ENCODE measurements at regions not wholly inside any gene's neighbourhood (a gene's known extent, or its start where the extent isn't known, plus 50 kb on each side); places are given as distances from the start of the nearest gene placed in this dataset.
"Not testable (repeated sequence)": the region's sequence is repeated elsewhere in the genome, so short reads cannot be mapped to it uniquely, and the experiment has no call there.

GRCh38 chr22:15772337-15772736 is 82.5 kb downstream of the POTEH start:
- H3K27me3 Mint-ChIP-seq; H3K27ac Mint-ChIP-seq; H3K4me1 Mint-ChIP-seq; H3K36me3 Mint-ChIP-seq; DNase-seq; CTCF ChIA-PET; ATAC-seq; H3K9me3 Mint-ChIP-seq (ENCODE audit: low read depth); H3K4me3 Mint-ChIP-seq: not testable (repeated sequence)

DNA sequence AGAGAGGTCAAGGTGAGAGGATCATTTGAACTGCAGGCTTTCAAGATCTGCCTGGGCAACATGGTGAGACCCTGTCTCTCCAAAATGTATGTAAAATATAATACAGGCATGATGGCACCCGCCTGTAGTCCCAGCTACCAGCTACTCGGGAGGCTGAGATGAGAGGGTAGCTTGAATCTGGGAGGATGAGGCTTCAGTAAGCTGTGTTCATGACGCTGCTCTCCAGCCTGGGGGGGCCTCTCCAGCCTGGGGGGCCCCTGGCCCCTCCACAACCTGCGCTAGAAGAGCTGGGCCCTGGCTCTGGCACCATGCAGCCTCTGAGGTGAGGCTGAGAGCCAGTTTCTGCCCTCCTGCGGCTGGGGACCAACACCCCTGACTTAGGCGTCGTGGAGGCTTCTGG is 85.3 kb downstream of the POTEH start:
- CTCF ChIA-PET, ATAC-seq, H3K27ac Mint-ChIP-seq: not testable (repeated sequence)

GRCh38 chr22:15775670-15776669 is 86.1 kb downstream of the POTEH start:
- ATAC-seq = peak; percentile 36
- CTCF ChIA-PET = not testable (repeated sequence)

More for the DNA sequence above, 85.3 kb downstream of the POTEH start:
- H3K27me3 Mint-ChIP-seq; H3K9me3 Mint-ChIP-seq (ENCODE audit: low read depth); H3K4me3 Mint-ChIP-seq; H3K36me3 Mint-ChIP-seq; DNase-seq; H3K4me1 Mint-ChIP-seq: not testable (repeated sequence)

GRCh38 chr22:15776727-15777126 is 86.9 kb downstream of the POTEH start:
- DNase-seq; CTCF ChIA-PET; H3K36me3 Mint-ChIP-seq; H3K27me3 Mint-ChIP-seq; H3K9me3 Mint-ChIP-seq (ENCODE audit: low read depth); H3K4me3 Mint-ChIP-seq; H3K27ac Mint-ChIP-seq; H3K4me1 Mint-ChIP-seq; ATAC-seq: not testable (repeated sequence)

More at GRCh38 chr22:15775670-15776669, 86.1 kb downstream of the POTEH start:
- not testable (repeated sequence) for H3K4me3 Mint-ChIP-seq; H3K27me3 Mint-ChIP-seq; H3K9me3 Mint-ChIP-seq (ENCODE audit: low read depth); H3K27ac Mint-ChIP-seq; H3K36me3 Mint-ChIP-seq; H3K4me1 Mint-ChIP-seq; DNase-seq

DNA sequence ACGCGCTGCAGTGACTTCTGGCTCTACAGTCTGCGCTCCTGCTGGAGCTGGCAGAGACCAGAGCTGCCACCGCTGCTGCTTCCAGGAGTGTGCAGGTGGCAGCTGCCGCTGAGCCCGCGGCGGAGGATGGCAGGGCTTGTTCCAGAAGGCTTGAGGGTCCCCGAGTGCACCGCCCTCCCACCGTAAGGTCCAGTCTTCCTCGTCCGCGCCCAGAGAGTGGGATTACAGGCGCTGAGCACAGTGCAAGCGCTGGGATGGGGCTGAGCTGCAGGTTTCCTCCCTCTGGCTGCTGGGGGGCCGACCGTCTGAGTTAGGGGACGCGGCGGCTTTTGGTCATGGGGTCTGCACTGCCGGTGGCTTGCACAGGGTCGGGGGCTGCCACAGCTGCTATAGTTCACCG is 87.3 kb downstream of the POTEH start:
- CTCF ChIA-PET = not testable (repeated sequence)

GRCh38 chr22:15777557-15777956 is 87.7 kb downstream of the POTEH start:
- H3K9me3 Mint-ChIP-seq (ENCODE audit: low read depth); ATAC-seq; H3K36me3 Mint-ChIP-seq; H3K4me1 Mint-ChIP-seq; H3K27ac Mint-ChIP-seq; H3K4me3 Mint-ChIP-seq; CTCF ChIA-PET; DNase-seq; H3K27me3 Mint-ChIP-seq: not testable (repeated sequence)

More for the DNA sequence above, 87.3 kb downstream of the POTEH start:
- not testable (repeated sequence) for H3K27ac Mint-ChIP-seq; ATAC-seq; H3K4me3 Mint-ChIP-seq; H3K4me1 Mint-ChIP-seq; H3K9me3 Mint-ChIP-seq (ENCODE audit: low read depth); DNase-seq; H3K36me3 Mint-ChIP-seq; H3K27me3 Mint-ChIP-seq

DNA sequence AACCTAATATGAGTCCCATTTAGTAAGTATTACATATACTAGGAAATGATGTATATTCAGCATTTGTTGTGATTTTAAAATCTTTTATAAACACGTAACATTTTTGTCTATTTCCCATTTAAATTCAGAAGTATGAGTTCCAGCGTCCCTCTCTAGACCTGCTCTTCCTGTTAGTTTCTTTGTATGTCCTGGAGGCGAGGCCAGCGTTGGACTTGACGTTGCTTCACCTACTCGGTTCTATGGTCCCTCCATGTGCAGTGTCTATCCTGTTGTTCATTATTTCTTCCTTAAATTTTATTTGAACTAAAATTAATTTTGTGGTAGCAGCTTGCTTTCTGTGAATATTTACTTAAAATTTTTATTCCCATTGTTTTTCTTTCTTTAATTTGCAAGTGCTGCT is 88.5 kb downstream of the POTEH start:
- DNase-seq; H3K4me1 Mint-ChIP-seq; ATAC-seq; H3K27ac Mint-ChIP-seq; CTCF ChIA-PET; H3K4me3 Mint-ChIP-seq; H3K36me3 Mint-ChIP-seq; H3K9me3 Mint-ChIP-seq (ENCODE audit: low read depth); H3K27me3 Mint-ChIP-seq: not testable (repeated sequence)

- CTCF ChIA-PET; H3K4me1 Mint-ChIP-seq; H3K9me3 Mint-ChIP-seq (ENCODE audit: low read depth); H3K4me3 Mint-ChIP-seq; H3K36me3 Mint-ChIP-seq; H3K27me3 Mint-ChIP-seq; ATAC-seq; DNase-seq; H3K27ac Mint-ChIP-seq: not testable (repeated sequence)
These were observed 91.8 kb downstream of the POTEH start for GRCh38 chr22:15781652-15782051.

DNA sequence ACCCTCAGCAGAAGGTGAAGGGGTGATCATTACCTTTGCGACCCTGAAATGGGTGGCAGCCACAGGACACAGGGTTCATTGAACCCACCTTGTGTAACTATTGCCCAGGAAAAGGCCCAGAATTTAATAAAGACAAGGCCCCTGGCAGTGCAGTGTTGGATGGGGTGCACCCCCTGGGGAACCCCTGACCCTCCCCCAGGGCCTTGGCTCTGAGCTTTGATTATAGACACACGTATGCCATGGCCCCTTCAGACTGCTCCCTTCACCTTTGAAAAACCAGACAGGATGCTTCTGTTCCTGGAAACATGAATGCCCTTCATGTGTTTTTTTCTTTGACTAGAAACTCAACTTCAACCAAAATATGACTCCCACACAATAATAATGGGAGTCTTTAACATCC is 93.1 kb downstream of the POTEH start:
- H3K4me3 Mint-ChIP-seq; H3K4me1 Mint-ChIP-seq; DNase-seq; H3K27ac Mint-ChIP-seq; ATAC-seq; H3K27me3 Mint-ChIP-seq; H3K36me3 Mint-ChIP-seq; H3K9me3 Mint-ChIP-seq (ENCODE audit: low read depth); CTCF ChIA-PET: not testable (repeated sequence)

DNA sequence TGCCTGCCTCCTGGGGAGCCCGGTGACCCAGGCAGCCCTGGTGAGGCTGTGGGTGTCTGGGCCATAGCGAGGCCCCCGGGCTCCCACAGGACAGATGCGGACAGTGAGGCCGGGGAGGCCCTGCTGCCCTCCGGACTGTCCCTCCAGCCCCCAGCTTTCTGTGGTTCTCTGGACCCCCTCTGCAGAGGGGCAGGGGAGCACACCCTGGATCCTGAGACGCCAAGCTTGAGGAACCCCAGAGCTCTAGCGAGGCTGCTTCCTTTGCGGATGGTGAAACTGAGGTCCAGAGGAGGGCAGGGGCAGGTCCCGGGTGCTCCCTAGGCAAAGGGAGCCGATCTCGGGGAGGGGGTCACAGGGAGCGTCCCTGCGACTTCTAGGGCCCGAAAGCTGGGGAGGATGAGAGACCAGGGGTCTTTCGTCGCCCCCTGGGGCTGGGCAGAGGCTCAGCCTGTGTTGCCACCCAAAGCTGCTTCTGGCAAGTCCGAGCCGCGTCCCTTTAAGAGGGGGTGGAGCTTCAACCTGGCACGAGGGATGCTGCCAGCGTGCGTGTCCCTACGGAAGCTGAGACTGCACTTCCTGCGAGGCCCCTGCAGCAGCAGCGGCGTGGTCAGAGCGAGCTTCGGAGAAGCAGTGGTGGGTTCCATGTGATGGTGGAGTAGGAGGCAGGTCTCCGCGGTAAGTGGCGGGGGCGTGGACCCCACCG is 94.7 kb downstream of the POTEH start:
- H3K4me1 Mint-ChIP-seq; ATAC-seq; H3K36me3 Mint-ChIP-seq; DNase-seq; H3K4me3 Mint-ChIP-seq; CTCF ChIA-PET; H3K9me3 Mint-ChIP-seq (ENCODE audit: low read depth); H3K27me3 Mint-ChIP-seq; H3K27ac Mint-ChIP-seq: not testable (repeated sequence)

- DNase-seq; H3K4me1 Mint-ChIP-seq; H3K4me3 Mint-ChIP-seq; H3K27ac Mint-ChIP-seq; H3K9me3 Mint-ChIP-seq (ENCODE audit: low read depth); CTCF ChIA-PET; H3K27me3 Mint-ChIP-seq; H3K36me3 Mint-ChIP-seq; ATAC-seq: not testable (repeated sequence)
These were observed 97.3 kb downstream of the POTEH start for GRCh38 chr22:15786942-15787733.

DNA sequence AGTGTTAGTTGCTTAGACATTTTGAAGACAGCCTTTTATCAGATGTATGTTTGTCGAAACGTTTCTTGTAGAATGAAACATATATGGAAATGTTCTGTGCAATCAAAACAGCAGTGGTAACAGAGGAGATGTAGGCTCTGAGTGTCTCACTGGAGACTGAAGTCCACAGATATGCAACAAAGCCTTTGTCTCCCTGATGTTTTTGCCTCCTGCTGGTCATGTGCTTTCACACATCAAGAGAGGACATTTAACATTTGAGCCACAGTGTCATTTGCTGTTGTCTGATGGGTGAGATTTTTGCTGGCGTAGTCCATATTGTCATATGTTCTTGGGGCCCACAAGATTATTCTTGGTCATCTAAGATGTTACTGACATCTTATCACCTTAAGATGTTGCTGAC is 101.7 kb downstream of the POTEH start:
- CTCF ChIA-PET, ATAC-seq: not testable (repeated sequence)

DNA sequence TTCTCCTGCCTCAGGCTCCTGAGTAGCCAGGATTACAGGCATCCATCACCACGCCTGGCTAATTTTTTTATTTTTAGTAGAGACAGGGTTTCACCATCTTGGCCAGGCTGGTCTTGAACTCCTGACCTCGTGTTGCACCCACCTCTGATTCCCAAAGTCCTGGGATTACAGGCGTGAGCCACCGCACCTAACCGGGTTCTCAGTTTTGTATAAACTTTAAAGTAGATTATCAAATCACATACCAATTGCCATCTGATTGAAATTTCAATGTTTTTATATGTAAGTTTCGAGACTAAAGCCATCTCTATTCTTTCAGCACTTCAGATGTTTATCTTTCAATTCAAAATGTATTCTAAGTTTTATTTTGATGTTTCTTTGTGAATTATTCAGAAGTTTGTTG is 110.1 kb downstream of the POTEH start:
- ATAC-seq; H3K36me3 Mint-ChIP-seq; H3K4me1 Mint-ChIP-seq; H3K27me3 Mint-ChIP-seq; DNase-seq; H3K4me3 Mint-ChIP-seq; H3K9me3 Mint-ChIP-seq (ENCODE audit: low read depth); H3K27ac Mint-ChIP-seq; CTCF ChIA-PET: not testable (repeated sequence)

More for the DNA sequence above, 101.7 kb downstream of the POTEH start:
- H3K4me3 Mint-ChIP-seq; H3K36me3 Mint-ChIP-seq; H3K4me1 Mint-ChIP-seq; H3K27ac Mint-ChIP-seq; H3K27me3 Mint-ChIP-seq; DNase-seq; H3K9me3 Mint-ChIP-seq (ENCODE audit: low read depth): not testable (repeated sequence)

Data from activated CD8-positive, alpha-beta memory T cell treated with anti-CD3 and anti-CD28 coated beads, Interleukin-2, amount 10 ng/mL, durations not matched to agents 7 days and 5 days (primary cell).